HUES6 (cell line): ENCODE measurements at regions not wholly inside any gene's neighbourhood (a gene's known extent, or its start where the extent isn't known, plus 50 kb on each side); places are given as distances from the start of the nearest gene placed in this dataset.

Source experiments
- H3K27ac ChIP-seq: 2 replicates; pipeline ENCODE4 v1.7.0; 2013; ENCODE audit warnings: low read depth, mild to moderate bottlenecking, low read length, inconsistent platforms
- H3K27me3 ChIP-seq: 2 replicates; pipeline ENCODE4 v1.6.1; 2013; ENCODE audit warnings: low read length; ENCODE audit not compliant: control insufficient read depth, insufficient read depth
- H3K36me3 ChIP-seq: 2 replicates; pipeline ENCODE4 v1.6.1; 2013; ENCODE audit warnings: low read length; ENCODE audit not compliant: control insufficient read depth, insufficient read depth
- H3K4me1 ChIP-seq: 2 replicates; pipeline ENCODE4 v1.6.1; 2013; ENCODE audit warnings: low read length; ENCODE audit not compliant: control insufficient read depth, insufficient read depth
- H3K4me3 ChIP-seq: 2 replicates; pipeline ENCODE4 v1.5.1; 2013; ENCODE audit warnings: low read depth, low read length
- H3K9ac ChIP-seq: one replicate; pipeline ENCODE4 v1.6.1; 2013; ENCODE audit warnings: mild to moderate bottlenecking, low read length
- H3K9me3 ChIP-seq: 2 replicates; pipeline ENCODE4 v1.6.1; 2013; ENCODE audit warnings: low read depth, low read length; ENCODE audit not compliant: control insufficient read depth, insufficient read depth

DNA sequence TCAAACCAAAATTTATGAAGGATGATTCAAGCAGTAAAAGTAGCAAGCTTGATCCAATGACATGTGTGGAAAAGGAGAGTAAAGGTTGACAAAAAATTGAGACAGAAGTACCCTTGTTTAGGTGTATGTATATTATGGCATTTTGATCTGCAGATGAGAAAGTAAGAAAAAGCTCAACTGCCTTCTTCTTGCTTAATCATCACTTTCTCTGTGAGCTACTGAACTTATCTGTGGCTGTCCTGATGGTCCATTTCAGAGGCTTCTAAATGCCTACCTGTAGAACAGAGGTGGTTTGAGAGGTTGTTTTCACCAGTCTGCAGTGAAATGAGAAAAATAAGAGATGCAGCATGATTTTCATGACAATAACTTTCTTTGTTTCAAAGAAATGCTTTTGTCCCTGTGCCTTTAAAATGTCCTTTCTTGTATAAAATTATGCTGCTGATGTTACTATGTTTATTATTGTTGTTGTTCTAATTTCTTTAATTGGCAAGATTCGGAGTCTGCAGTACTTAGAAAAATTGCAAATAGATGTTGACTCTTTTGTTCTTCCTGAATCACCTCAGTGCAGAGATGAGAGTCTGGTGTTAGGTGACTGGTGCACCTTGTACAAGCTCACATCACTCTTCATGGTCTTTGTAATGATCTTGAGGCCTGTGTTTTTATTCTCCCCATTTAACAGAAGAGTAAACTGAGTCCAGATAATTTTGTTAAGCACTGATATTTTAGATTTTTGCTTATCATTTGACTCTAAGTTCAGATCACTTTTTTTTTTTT lies 821.9 kb downstream of the VRK1 start:
- 0 out of 2 replicates have a peak, but pooled peaks cover 3% of the 10 kb centered on the region for H3K9me3 ChIP-seq
- H3K4me3 ChIP-seq = no peak overlapping the region
- H3K9ac ChIP-seq = no peak overlapping the region
- peaks cover 12% of the 10 kb centered on the region for H3K4me1 ChIP-seq
- no peak overlapping the region for H3K27ac ChIP-seq
- H3K36me3 ChIP-seq = no peaks in the 10 kb centered on the region
- no peaks in the 10 kb centered on the region for H3K27me3 ChIP-seq

- no peaks in the 10 kb centered on the region for H3K9me3 ChIP-seq
- no peaks in the 10 kb centered on the region for H3K36me3 ChIP-seq
- H3K4me1 ChIP-seq = peaks cover 12% of the 10 kb centered on the region
- H3K4me3 ChIP-seq = no peak overlapping the region
- no peak overlapping the region for H3K27ac ChIP-seq
- H3K9ac ChIP-seq = no peak overlapping the region
- H3K27me3 ChIP-seq = no peaks in the 10 kb centered on the region
Measured at GRCh38 chr14:97620066-97620465, 822.9 kb downstream of the VRK1 start.

DNA sequence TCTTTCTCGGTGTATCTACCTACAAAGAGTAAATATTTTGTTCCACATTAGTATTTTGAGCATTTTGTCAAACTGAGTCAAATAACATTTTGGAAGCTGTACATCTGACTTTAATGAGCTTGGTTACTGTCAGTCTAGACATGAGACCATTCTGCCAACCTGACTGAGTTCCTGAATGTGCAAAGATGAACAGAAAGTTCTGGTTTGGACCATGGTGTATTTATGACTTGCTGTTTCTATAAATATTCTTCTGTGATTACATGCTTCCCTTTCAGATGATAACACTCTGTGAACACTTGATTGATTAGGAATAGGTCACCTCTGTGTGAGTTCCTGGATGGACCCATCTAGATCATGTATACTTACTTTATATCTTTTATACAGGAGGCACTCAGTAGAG lies 827.8 kb downstream of the VRK1 start:
- Histone ChIP-seq H3K36me3 (no peaks in the 10 kb centered on the region), H3K4me3 (no peak overlapping the region), H3K4me1 (peaks cover 5% of the 10 kb centered on the region), H3K27ac (no peak overlapping the region), H3K9ac (no peak overlapping the region), H3K27me3 (no peaks in the 10 kb centered on the region), H3K9me3 (no peaks in the 10 kb centered on the region)

DNA sequence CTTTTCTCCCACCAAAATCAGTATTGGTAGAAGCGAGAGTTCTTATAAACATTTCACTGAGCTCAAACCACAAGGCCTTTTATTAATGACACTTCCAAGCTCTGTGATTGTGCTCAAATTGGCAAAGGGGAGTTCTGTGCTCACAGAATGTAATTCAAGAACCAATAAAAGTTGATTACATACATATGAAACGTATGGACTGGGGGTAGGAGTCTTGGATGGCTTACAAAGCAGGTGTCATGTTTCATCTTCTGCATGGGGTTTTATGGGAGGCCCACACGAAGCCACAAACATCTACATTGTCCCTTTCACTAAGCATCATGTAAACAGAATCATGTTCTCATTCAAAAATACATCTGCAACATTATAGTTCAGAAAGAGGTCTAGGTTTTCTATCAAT lies 828.3 kb downstream of the VRK1 start:
- H3K4me3 ChIP-seq = no peak overlapping the region
- H3K27ac ChIP-seq = no peak overlapping the region
- H3K27me3 ChIP-seq = no peaks in the 10 kb centered on the region

GRCh38 chr14:97626088-97626487 lies 828.9 kb downstream of the VRK1 start:
- no peaks in the 10 kb centered on the region for H3K27me3 ChIP-seq
- no peaks in the 10 kb centered on the region for H3K9me3 ChIP-seq
- no peak overlapping the region for H3K4me3 ChIP-seq
- H3K27ac ChIP-seq = no peak overlapping the region
- peaks cover 3% of the 10 kb centered on the region; the same call in 1 of the 2 replicates for H3K4me1 ChIP-seq
- H3K9ac ChIP-seq = no peak overlapping the region
- no peaks in the 10 kb centered on the region for H3K36me3 ChIP-seq

More for the DNA sequence above, 828.3 kb downstream of the VRK1 start:
- H3K9ac ChIP-seq = no peak overlapping the region
- H3K36me3 ChIP-seq = no peaks in the 10 kb centered on the region
- peaks cover under 1% of the 10 kb centered on the region; the same call in 1 of the 2 replicates for H3K4me1 ChIP-seq
- H3K9me3 ChIP-seq = no peaks in the 10 kb centered on the region

- Histone ChIP-seq H3K4me1 (peaks cover 37% of the 10 kb centered on the region), H3K9ac (no peak overlapping the region), H3K4me3 (no peak overlapping the region), H3K9me3 (no peaks in the 10 kb centered on the region), H3K27me3 (no peaks in the 10 kb centered on the region), H3K27ac (no peak overlapping the region), H3K36me3 (no peaks in the 10 kb centered on the region)
Measured at GRCh38 chr14:97630249-97630648, 833.1 kb downstream of the VRK1 start.

GRCh38 chr14:97633131-97633738 lies 836.1 kb downstream of the VRK1 start:
- no peaks in the 10 kb centered on the region for H3K9me3 ChIP-seq
- no peak overlapping the region for H3K27ac ChIP-seq
- no peak overlapping the region for H3K4me3 ChIP-seq
- no peaks in the 10 kb centered on the region for H3K27me3 ChIP-seq
- H3K9ac ChIP-seq = no peak overlapping the region
- H3K4me1 ChIP-seq = peaks cover 55% of the 10 kb centered on the region
- no peaks in the 10 kb centered on the region for H3K36me3 ChIP-seq

- Histone ChIP-seq H3K4me1 (peaks cover 70% of the 10 kb centered on the region), H3K9ac (no peak overlapping the region), H3K27ac (no peak overlapping the region)
Measured at GRCh38 chr14:97634751-97635150, 837.6 kb downstream of the VRK1 start.

DNA sequence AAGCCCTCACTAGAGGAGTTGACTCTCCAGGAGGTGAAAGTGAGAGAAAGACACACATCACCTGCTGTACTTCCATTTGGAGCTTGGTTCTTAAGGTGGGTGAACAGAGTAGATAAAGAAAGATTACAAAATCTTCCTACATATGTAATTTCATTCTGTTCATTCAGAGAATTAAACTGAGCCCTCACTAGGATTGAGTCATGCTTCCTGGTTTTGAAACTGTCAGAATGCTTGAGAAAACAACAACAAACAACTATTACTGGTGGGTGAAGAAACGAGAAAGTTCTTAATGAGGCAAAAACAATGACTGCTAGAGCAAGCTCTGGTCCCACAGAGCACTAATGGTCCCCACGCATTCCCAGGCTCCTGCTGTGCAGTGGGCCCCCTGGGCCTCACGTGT lies 841.7 kb downstream of the VRK1 start:
- Histone ChIP-seq H3K27me3 (no peaks in the 10 kb centered on the region), H3K9ac (no peak overlapping the region), H3K4me3 (no peak overlapping the region), H3K4me1 (peaks cover 56% of the 10 kb centered on the region), H3K9me3 (no peaks in the 10 kb centered on the region), H3K27ac (no peak overlapping the region), H3K36me3 (no peaks in the 10 kb centered on the region)

More at GRCh38 chr14:97634751-97635150, 837.6 kb downstream of the VRK1 start:
- Histone ChIP-seq H3K4me3 (no peak overlapping the region), H3K36me3 (no peaks in the 10 kb centered on the region), H3K27me3 (no peaks in the 10 kb centered on the region), H3K9me3 (no peaks in the 10 kb centered on the region)

DNA sequence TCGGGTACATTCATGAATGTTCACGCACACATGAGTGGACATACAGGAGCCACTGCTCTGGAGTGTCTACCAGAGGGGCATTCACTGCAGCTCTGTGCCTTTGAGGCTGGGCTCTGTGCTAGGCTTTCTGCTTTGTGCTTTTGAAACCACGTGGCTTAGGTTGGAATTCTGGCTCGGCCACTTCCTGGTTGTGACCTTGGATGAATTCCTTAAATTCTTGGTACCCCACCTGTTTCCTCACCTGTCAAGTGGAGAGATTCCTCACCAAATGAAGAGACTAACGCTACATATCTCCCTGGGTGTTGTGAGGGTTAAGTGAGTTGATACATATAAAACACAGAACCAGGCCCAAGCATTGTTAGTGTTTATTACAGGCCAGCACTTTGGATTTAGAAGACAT lies 842.8 kb downstream of the VRK1 start:
- H3K4me1 ChIP-seq = peaks cover 46% of the 10 kb centered on the region
- H3K36me3 ChIP-seq = no peaks in the 10 kb centered on the region
- H3K4me3 ChIP-seq = no peak overlapping the region
- no peaks in the 10 kb centered on the region for H3K27me3 ChIP-seq
- no peaks in the 10 kb centered on the region for H3K9me3 ChIP-seq
- H3K27ac ChIP-seq = no peak overlapping the region; the same call in 1 of the 2 replicates
- H3K9ac ChIP-seq = no peak overlapping the region

DNA sequence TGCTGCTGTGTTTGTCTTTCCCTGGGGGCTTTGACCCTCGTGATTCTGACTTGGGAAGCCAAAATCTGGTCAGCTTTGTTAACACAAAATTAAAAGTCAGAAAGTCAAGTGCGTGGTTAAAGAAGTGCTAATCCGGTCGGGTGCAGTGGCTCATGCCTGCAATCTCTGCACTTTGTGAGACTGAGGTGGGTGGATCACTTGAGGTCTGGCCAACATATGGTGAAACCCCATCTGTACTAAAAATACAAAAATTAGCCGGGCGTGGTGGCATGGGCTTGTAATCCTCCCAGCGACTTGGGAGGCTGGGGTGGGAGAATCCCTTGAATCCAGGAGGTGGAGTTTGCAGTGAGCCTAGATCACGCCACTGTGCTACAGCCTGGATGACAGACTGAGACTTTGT lies 844.6 kb downstream of the VRK1 start:
- Histone ChIP-seq H3K27me3 (no peaks in the 10 kb centered on the region), H3K27ac (no peak overlapping the region), H3K4me3 (no peak overlapping the region), H3K9ac (no peak overlapping the region), H3K4me1 (peaks cover 39% of the 10 kb centered on the region), H3K9me3 (no peaks in the 10 kb centered on the region), H3K36me3 (no peaks in the 10 kb centered on the region)
